ENCODE measurements at regions not wholly inside any gene's neighbourhood (a gene's known extent, or its start where the extent isn't known, plus 50 kb on each side); places are given as distances from the start of the nearest gene placed in this dataset.

- Histone ChIP-seq H3K4me2 (ENCODE audit: insufficient read depth in 1 of 2, low read depth in 2 of 2, low read length in 2 of 2) (no peak overlapping the region), H3K4me1 (replicated peaks in 1 of 4; ENCODE audit: control insufficient read depth in 3 of 4, insufficient read depth in 4 of 4, low read length in 3 of 4) (no peaks in the 10 kb centered on the region), H2BK12ac (ENCODE audit: low read depth, low read length) (no peak overlapping the region), H3K4ac (replicated peaks; ENCODE audit: insufficient read length, low read depth, low read length) (no peak overlapping the region), H3K27ac (ENCODE audit: low read depth, low read length) (no peak overlapping the region), H2BK120ac (replicated peaks; ENCODE audit: low read depth, low read length) (no peak overlapping the region), H2AFZ (ENCODE audit: low read length) (no peak overlapping the region), H3K14ac (ENCODE audit: insufficient read length) (no peak overlapping the region), H2BK15ac (ENCODE audit: low read length) (no peak overlapping the region), H3K56ac (replicated peaks; ENCODE audit: insufficient read length, low read depth, low read length) (no peak overlapping the region), H4K8ac (ENCODE audit: extremely low read depth, insufficient read depth, low read length) (no peak overlapping the region), H4K5ac (ENCODE audit: insufficient read length, low read depth, low read length) (no peak overlapping the region), H3K27me3 (replicated peaks in 1 of 4; ENCODE audit: control insufficient read depth in 3 of 4, extremely low read depth in 1 of 4, insufficient read depth in 3 of 4, low read length in 3 of 4) (no peaks in the 10 kb centered on the region), H3K9me3 (ENCODE audit: insufficient read depth in 2 of 2, low read depth in 1 of 2, low read length in 1 of 2) (no peaks in the 10 kb centered on the region), H3K79me1 (ENCODE audit: low read depth, low read length) (no peaks in the 10 kb centered on the region), H3K79me2 (ENCODE audit: control insufficient read depth in 1 of 2, insufficient read depth in 2 of 2, low read length in 2 of 2) (no peaks in the 10 kb centered on the region), H3K23ac (ENCODE audit: insufficient read length) (no peak overlapping the region), H2BK20ac (ENCODE audit: low read length) (no peak overlapping the region), H3K23me2 (ENCODE audit: low read depth, low read length) (no peaks in the 10 kb centered on the region), H3K9ac (replicated peaks in 1 of 4; ENCODE audit: extremely low read depth in 1 of 4, low read depth in 3 of 4, low read length in 3 of 4) (no peak overlapping the region), H2AK5ac (ENCODE audit: low read depth, low read length) (no peak overlapping the region), H4K91ac (replicated peaks; ENCODE audit: insufficient read length, low read length) (no peak overlapping the region), H3K4me3 (ENCODE audit: extremely low read depth in 1 of 4, insufficient read depth in 2 of 4, low read depth in 3 of 4, low read length in 4 of 4) (no peak overlapping the region), H3K36me3 (ENCODE audit: control insufficient read depth in 2 of 4, insufficient read depth in 4 of 4, low read length in 3 of 4) (peaks cover 0 to 4% (median 0%) of the 10 kb centered on the region in 4 experiments; a peak in 1 of 8 replicates), H4K20me1 (replicated peaks in 1 of 2; ENCODE audit: control insufficient read depth in 1 of 2, insufficient read depth in 2 of 2, low read length in 2 of 2) (no peaks in the 10 kb centered on the region), H3K18ac (ENCODE audit: extremely low read depth, low read length) (no peak overlapping the region), H2BK5ac (ENCODE audit: low read depth, low read length) (no peak overlapping the region)
- FAIRE-seq (no peak), DNase-seq (ENCODE audit: low read depth in 1 of 2, low spot score in 2 of 2) (no peak)
- ChIA-PET POLR2A (ENCODE audit: partially characterized antibody) (interaction anchor here (0.6 kb wide), 1 partner anchor 488 kb away, joined by 3 read pairs; no protein-coding TSS in a partner anchor), CTCF (ENCODE audit: partially characterized antibody) (interaction anchor here (0.8 to 1.7 kb wide), 2 partner anchors 22 to 144 kb away, joined by 3 to 5 read pairs; no protein-coding TSS in a partner anchor)
- WGBS, 2 experiments (ENCODE audit: extremely low coverage in 1 of 2, insufficient coverage in 1 of 2, insufficient read length in 1 of 2, insufficient replicate concordance in 2 of 2, low coverage in 1 of 2, low lambda C conversion rate in 2 of 2, missing lambda C conversion rate in 1 of 2) = 90% methylated on average over 2 of the region's 2 CpGs; no CpG with 5 or more reads in 1 of the 2 experiments
- no peak for TF ChIP-seq EZH2 (IDR thresholded peaks at IDR 0.05; ENCODE audit: low read depth, low read length, severe bottlenecking)
- no peak for TF ChIP-seq TAF7 (optimal IDR thresholded peaks at IDR 0.05; ENCODE audit: borderline replicate concordance, low read depth, low read length)
- TF ChIP-seq EP300 (IDR thresholded peaks at IDR 0.05; ENCODE audit: borderline replicate concordance in 1 of 2, low read depth in 2 of 2, low read length in 2 of 2) = no peak
- TF ChIP-seq CBX8 (IDR thresholded peaks at IDR 0.05; ENCODE audit: borderline replicate concordance, low read depth, low read length) = no peak
- TF ChIP-seq KDM4A (IDR thresholded peaks at IDR 0.05; ENCODE audit: low read depth, low read length, severe bottlenecking) = no peak
- TF ChIP-seq SP1 (IDR thresholded peaks at IDR 0.05; ENCODE audit: low read depth, low read length) = no peak
- no peak for TF ChIP-seq GTF2F1 (IDR thresholded peaks at IDR 0.05; ENCODE audit: borderline replicate concordance, low read depth, low read length)
Observed at GRCh38 chr1:184828369-184828717, 73.7 kb upstream of the EDEM3 start.
